Dendritic cell treated with granulocyte-macrophage colony-stimulating factor and Interleukin-4, amounts not matched to agents 40 ng/mL and 50 ng/mL, for 4 days (primary cell): ENCODE measurements at regions not wholly inside any gene's neighbourhood (a gene's known extent, or its start where the extent isn't known, plus 50 kb on each side); places are given as distances from the start of the nearest gene placed in this dataset.
"Not testable (repeated sequence)": the region's sequence is repeated elsewhere in the genome, so short reads cannot be mapped to it uniquely, and the experiment has no call there.

Experiments
- H3K27ac Mint-ChIP-seq: one replicate; pipeline ENCODE4 v1.8.0; 2022; ENCODE audit warnings: mild to moderate bottlenecking, mixed read lengths
- H3K27me3 Mint-ChIP-seq: one replicate; pipeline ENCODE4 v1.8.0; 2022; ENCODE audit warnings: mild to moderate bottlenecking, mixed read lengths
- H3K36me3 Mint-ChIP-seq: one replicate; pipeline ENCODE4 v1.8.0; 2022; ENCODE audit warnings: low read depth, mixed read lengths
- H3K4me1 Mint-ChIP-seq: one replicate; pipeline ENCODE4 v1.8.0; 2022; ENCODE audit warnings: low read depth, mixed read lengths
- H3K4me3 Mint-ChIP-seq: one replicate; pipeline ENCODE4 v1.8.0; 2022; ENCODE audit warnings: mild to moderate bottlenecking, moderate library complexity, mixed read lengths
- H3K9me3 Mint-ChIP-seq: one replicate; pipeline ENCODE4 v1.8.0; 2022; ENCODE audit warnings: mixed read lengths
- intact Hi-C: fragments of 100-400 bp; cut with micrococcal nuclease; formaldehyde crosslinking; loops from one replicate; pipeline ENCODE4 v1.15.0; 2022

DNA sequence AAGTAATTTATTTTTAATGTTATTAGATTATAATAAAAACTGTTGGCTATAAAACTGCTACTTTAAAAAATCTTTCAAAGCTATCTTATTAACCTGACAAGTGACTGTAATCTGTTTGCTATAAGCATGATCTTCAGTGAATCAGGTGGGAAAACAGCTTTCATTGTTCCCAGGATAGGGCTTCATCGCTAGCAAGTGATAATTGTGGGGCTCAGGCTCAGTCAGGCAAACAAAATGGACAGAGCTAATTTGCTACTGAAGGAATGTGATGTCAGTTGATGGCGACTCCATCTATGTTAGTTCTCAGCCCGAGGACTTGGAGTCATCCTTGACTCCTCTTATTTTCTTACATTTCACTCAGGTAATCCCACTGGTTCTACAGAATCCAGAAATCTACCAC is 125.0 kb downstream of the RASSF10 start:
- Mint-ChIP-seq H3K27ac (no peak overlapping the region), H3K4me1 (peaks cover 8% of the 10 kb centered on the region), H3K9me3 (no peaks in the 10 kb centered on the region), H3K36me3 (no peaks in the 10 kb centered on the region), H3K4me3 (no peak overlapping the region), H3K27me3 (peaks cover 13% of the 10 kb centered on the region)
- intact Hi-C loops, result no loop called here

GRCh38 chr11:13134886-13135285 is 125.8 kb downstream of the RASSF10 start:
- Mint-ChIP-seq H3K27ac (no peak overlapping the region), H3K9me3 (no peaks in the 10 kb centered on the region), H3K36me3 (no peaks in the 10 kb centered on the region), H3K27me3 (peaks cover 11% of the 10 kb centered on the region), H3K4me3 (no peak overlapping the region), H3K4me1 (peaks cover 8% of the 10 kb centered on the region)
- intact Hi-C loops, result no loop called here

DNA sequence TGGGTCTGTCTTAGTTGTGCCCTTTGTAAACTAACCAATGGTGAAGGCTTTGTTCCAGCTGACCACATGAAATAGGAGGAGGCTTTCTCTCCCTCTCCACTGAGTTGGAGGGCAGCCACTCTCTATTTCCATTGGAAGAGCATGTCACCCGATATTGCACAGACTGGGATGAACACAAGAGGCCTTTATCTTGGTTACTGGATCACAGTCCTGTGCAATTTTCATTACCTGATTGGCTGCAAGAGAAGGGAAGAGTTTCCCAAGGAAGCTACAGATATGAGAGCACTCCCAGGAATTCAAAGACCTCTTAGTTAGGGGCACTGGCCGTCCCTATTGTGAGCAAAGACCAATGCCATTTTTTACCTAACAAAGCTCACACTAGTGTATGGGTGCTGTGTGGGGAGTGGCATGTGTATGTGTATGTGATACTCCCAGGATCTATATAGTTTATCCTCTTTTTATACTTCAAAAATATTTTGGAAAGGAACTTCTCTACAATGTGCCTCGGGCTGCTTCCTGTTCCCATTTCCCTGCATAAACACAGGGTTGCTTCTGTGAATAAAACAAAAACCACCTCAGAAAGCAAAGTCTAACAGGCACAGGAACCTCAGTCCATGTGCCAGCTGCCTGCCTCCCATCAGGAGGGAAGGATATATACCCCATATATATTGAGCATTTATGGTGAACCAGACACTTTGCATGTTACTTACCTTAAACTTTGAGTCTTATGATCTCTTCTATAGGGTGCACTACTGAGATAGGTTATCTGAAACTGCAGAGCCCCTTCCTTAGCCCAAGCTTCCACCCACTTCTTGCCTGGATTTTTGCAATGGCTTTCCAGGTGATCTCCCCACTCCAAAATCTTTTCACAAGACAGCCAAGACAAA is 126.5 kb downstream of the RASSF10 start:
- Mint-ChIP-seq H3K27me3 (peaks cover 9% of the 10 kb centered on the region), H3K4me1 (peaks cover 8% of the 10 kb centered on the region), H3K27ac (no peak overlapping the region), H3K4me3 (no peak overlapping the region), H3K9me3 (no peaks in the 10 kb centered on the region), H3K36me3 (no peaks in the 10 kb centered on the region)
- intact Hi-C loops, result no loop called here

GRCh38 chr11:13136272-13136596 is 127.1 kb downstream of the RASSF10 start:
- peaks cover 8% of the 10 kb centered on the region for H3K4me1 Mint-ChIP-seq
- H3K4me3 Mint-ChIP-seq, result no peak overlapping the region
- H3K36me3 Mint-ChIP-seq, result no peaks in the 10 kb centered on the region
- no peaks in the 10 kb centered on the region for H3K9me3 Mint-ChIP-seq
- intact Hi-C loops, result no loop called here
- H3K27ac Mint-ChIP-seq, result no peak overlapping the region
- H3K27me3 Mint-ChIP-seq, result peaks cover 7% of the 10 kb centered on the region

DNA sequence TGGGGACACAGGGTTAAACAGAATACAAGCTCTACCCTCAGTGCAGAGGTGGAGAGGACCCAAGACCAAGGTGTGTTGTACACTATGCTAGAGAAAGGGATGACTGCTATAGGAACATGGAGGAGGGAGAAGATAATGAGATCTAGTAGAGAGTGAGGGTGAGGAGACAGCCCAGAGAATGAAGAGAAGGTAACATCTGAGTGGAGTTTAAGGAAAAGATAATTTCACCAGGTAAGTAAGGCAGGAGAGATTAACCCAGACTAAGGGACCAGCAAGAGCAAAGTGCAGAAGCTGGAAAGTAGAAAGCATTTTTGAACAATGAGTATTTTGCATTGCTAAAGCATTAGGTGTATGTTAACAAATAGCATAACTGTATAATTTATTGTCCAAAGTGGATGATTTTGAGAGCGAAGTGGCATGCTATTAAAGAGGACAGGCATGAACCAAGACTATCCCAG is 128.8 kb downstream of the RASSF10 start:
- intact Hi-C loops, result no loop called here
- no peaks in the 10 kb centered on the region for H3K9me3 Mint-ChIP-seq
- no peak overlapping the region for H3K27ac Mint-ChIP-seq
- no peak overlapping the region for H3K4me3 Mint-ChIP-seq
- H3K4me1 Mint-ChIP-seq, result peaks cover 3% of the 10 kb centered on the region
- no peaks in the 10 kb centered on the region for H3K36me3 Mint-ChIP-seq
- H3K27me3 Mint-ChIP-seq, result peaks cover 7% of the 10 kb centered on the region

DNA sequence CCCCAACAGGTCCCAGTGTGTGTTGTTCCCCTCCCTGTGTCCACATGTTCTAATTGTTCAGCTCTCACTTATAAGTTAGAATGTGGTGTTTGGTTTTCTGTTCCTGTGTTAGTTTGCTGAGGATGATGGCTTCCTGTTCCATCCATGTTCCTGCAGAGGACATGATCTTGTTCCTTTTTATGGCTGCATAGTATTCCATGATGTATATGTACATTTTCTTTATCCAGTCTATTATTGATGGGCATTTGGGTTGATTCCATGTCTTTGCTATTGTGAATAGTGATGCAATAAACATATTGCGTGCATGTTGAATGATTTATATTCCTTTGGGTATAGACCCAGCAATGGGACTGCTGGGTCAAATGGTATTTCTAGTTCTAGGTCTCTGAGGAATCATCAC is 130.0 kb downstream of the RASSF10 start:
- intact Hi-C loops, H3K4me1 Mint-ChIP-seq, H3K9me3 Mint-ChIP-seq, H3K36me3 Mint-ChIP-seq, H3K27me3 Mint-ChIP-seq, H3K27ac Mint-ChIP-seq, H3K4me3 Mint-ChIP-seq: not testable (repeated sequence)

- no peak overlapping the region for H3K4me3 Mint-ChIP-seq
- no peaks in the 10 kb centered on the region for H3K9me3 Mint-ChIP-seq
- no peaks in the 10 kb centered on the region for H3K4me1 Mint-ChIP-seq
- intact Hi-C loops, result no loop called here
- no peak overlapping the region for H3K27ac Mint-ChIP-seq
- H3K36me3 Mint-ChIP-seq, result no peaks in the 10 kb centered on the region
- H3K27me3 Mint-ChIP-seq, result peaks cover 4% of the 10 kb centered on the region
Observed at GRCh38 chr11:13140028-13140870, 131.1 kb downstream of the RASSF10 start.

- H3K36me3 Mint-ChIP-seq, result no peaks in the 10 kb centered on the region
- no peak overlapping the region for H3K27ac Mint-ChIP-seq
- H3K4me1 Mint-ChIP-seq, result no peaks in the 10 kb centered on the region
- H3K9me3 Mint-ChIP-seq, result no peaks in the 10 kb centered on the region
- intact Hi-C loops, result no loop called here
- H3K27me3 Mint-ChIP-seq, result peaks cover 3% of the 10 kb centered on the region
- no peak overlapping the region for H3K4me3 Mint-ChIP-seq
Observed at GRCh38 chr11:13140873-13141655, 131.9 kb downstream of the RASSF10 start.

GRCh38 chr11:13141731-13142709 is 132.9 kb downstream of the RASSF10 start:
- Mint-ChIP-seq H3K27me3 (peaks cover 3% of the 10 kb centered on the region), H3K9me3 (no peaks in the 10 kb centered on the region), H3K36me3 (no peaks in the 10 kb centered on the region), H3K27ac (no peak overlapping the region), H3K4me1 (no peaks in the 10 kb centered on the region), H3K4me3 (no peak overlapping the region)
- intact Hi-C loops, result no loop called here

DNA sequence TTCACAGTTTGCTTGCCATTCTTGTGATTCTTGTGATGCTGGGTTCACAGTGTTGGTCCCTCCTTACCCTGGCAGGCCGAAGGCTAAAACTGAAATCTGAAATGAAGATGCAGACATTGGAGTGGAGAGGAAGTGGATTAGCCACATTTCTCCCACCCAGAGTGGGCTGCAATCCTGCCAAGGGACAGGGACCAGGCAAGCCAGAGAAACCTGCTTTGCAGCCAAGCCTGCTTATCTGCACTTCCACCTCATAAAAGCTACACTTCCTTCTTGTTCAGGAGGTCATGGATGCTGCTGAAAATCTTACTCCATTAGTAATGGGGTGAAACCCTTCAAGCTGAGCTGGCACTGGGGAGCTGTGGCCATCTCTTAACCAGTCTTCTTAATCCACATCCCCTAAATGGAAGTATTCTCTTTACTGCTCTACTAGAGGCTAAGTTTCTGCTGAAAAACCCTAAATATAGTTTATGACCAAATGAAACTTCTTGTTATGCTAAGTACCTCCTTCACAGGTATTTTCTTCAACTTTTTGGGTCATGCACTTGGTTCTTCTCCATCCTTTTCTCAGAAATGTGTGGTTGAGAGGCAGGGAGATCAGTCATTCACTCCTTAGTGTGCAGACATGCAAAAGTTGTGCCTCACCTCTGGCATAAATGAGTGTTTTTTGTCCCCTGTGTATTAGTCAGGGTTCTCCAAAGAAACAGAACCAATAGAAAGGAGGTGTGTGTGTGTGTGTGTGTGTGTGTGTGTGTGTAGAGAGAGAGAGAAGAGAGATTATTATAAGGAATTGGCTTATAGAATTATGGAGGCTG is 133.9 kb upstream of the BMAL1 start:
- no peak overlapping the region for H3K4me3 Mint-ChIP-seq
- no peak overlapping the region for H3K27ac Mint-ChIP-seq
- intact Hi-C loops, result no loop called here
- peaks cover 1% of the 10 kb centered on the region for H3K27me3 Mint-ChIP-seq
- H3K4me1 Mint-ChIP-seq, result no peaks in the 10 kb centered on the region
- H3K36me3 Mint-ChIP-seq, result no peaks in the 10 kb centered on the region
- H3K9me3 Mint-ChIP-seq, result no peaks in the 10 kb centered on the region

GRCh38 chr11:13145461-13145860 is 132.1 kb upstream of the BMAL1 start:
- H3K27me3 Mint-ChIP-seq, result peaks cover 3% of the 10 kb centered on the region

GRCh38 chr11:13149991-13150390 is 127.6 kb upstream of the BMAL1 start:
- Mint-ChIP-seq H3K9me3 (no peaks in the 10 kb centered on the region), H3K27me3 (peaks cover 3% of the 10 kb centered on the region), H3K27ac (no peak overlapping the region), H3K36me3 (no peaks in the 10 kb centered on the region), H3K4me1 (no peaks in the 10 kb centered on the region), H3K4me3 (no peak overlapping the region)
- intact Hi-C loops, result loop anchor here (10.0 kb wide), 1 partner anchor 185 kb away; no protein-coding TSS in a partner anchor

More at GRCh38 chr11:13145461-13145860, 132.1 kb upstream of the BMAL1 start:
- Mint-ChIP-seq H3K9me3 (no peaks in the 10 kb centered on the region), H3K36me3 (no peaks in the 10 kb centered on the region), H3K27ac (no peak overlapping the region), H3K4me3 (no peak overlapping the region), H3K4me1 (no peaks in the 10 kb centered on the region)
- intact Hi-C loops, result no loop called here
